IMR-90 (cell line): ENCODE measurements at regions not wholly inside any gene's neighbourhood (a gene's known extent, or its start where the extent isn't known, plus 50 kb on each side); places are given as distances from the start of the nearest gene placed in this dataset.

Experiments
- ATAC-seq: fragments of 200-7000 bp; cut with Tn5 transposase; 2 replicates; pipeline ENCODE4 v1.9.1; 2020; ENCODE audit warnings: low read depth, mild to moderate bottlenecking, moderate library complexity
- BruUV-seq: library from RNA; stranded (reverse); fragments of 400-500 nt; replicated peaks from 2 replicates; lab custom pipeline; 2021; lab: Mats Ljungman, UMichigan
- CTCF ChIA-PET: fragments of 300-600 bp; formaldehyde crosslinking; extraction: SDS; loops from one replicate; lab custom pipeline; 2021; ENCODE audit warnings: antibody characterized with exemption; lab: Yijun Ruan, JAX
- POLR2A ChIA-PET: fragments of 300-600 bp; sonication (Branson Sonifier 250); formaldehyde crosslinking; loops from one replicate; lab custom pipeline; 2022; ENCODE audit warnings: antibody characterized with exemption; ENCODE audit not compliant: unreplicated experiment; lab: Charles Lee
- DNase-seq: peaks from one replicate; pipeline ENCODE4 v3.0.0; 2013
- H2AFZ ChIP-seq: replicated peaks from 2 replicates; pipeline ENCODE3; 2013; ENCODE audit warnings: low read length, mild to moderate bottlenecking; ENCODE audit not compliant: poor library complexity
- H2AK5ac ChIP-seq: 2 replicates; pipeline ENCODE4 v1.6.1; 2013; ENCODE audit warnings: low read depth, low read length, inconsistent platforms
- H2AK9ac ChIP-seq: replicated peaks from 2 replicates; pipeline ENCODE3; 2013; ENCODE audit warnings: mild to moderate bottlenecking, low read depth, low read length, moderate library complexity; ENCODE audit not compliant: poor library complexity
- H2BK120ac ChIP-seq: 2 replicates; pipeline ENCODE4 v1.6.1; 2013; ENCODE audit warnings: low read depth, low read length, inconsistent platforms
- H2BK15ac ChIP-seq: 3 replicates; pipeline ENCODE4 v1.6.1; 2013; ENCODE audit warnings: low read depth, low read length, inconsistent platforms
- H2BK20ac ChIP-seq: 2 replicates; pipeline ENCODE4 v1.6.1; 2013; ENCODE audit warnings: low read depth, mild to moderate bottlenecking, inconsistent platforms, low read length, moderate library complexity
- H2BK5ac ChIP-seq: 2 replicates; pipeline ENCODE4 v1.6.1; 2013; ENCODE audit warnings: mild to moderate bottlenecking, low read depth, low read length, inconsistent platforms; ENCODE audit not compliant: poor library complexity, severe bottlenecking
- H3K14ac ChIP-seq: replicated peaks from 2 replicates; pipeline ENCODE4 v1.6.1; 2013; ENCODE audit warnings: low read depth, low read length, inconsistent platforms
- H3K18ac ChIP-seq: 2 replicates; pipeline ENCODE4 v1.6.1; 2013; ENCODE audit warnings: low read depth, low read length, control low read depth
- H3K23ac ChIP-seq: 2 replicates; pipeline ENCODE4 v1.6.1; 2013; ENCODE audit warnings: low read depth, low read length, inconsistent platforms
- H3K27ac ChIP-seq: 2 replicates; pipeline ENCODE4 v1.5.1; 2013; ENCODE audit warnings: mild to moderate bottlenecking, control low read depth, low read length; ENCODE audit not compliant: insufficient read depth
- H3K27me3 ChIP-seq: 2 replicates; pipeline ENCODE4 v1.6.1; 2013; ENCODE audit warnings: low read length; ENCODE audit not compliant: control insufficient read depth, insufficient read depth
- H3K36me3 ChIP-seq: 2 replicates; pipeline ENCODE4 v1.6.1; 2013; ENCODE audit warnings: low read length, mixed read lengths; ENCODE audit not compliant: control insufficient read depth, insufficient read depth
- H3K4ac ChIP-seq: 2 replicates; pipeline ENCODE4 v1.6.1; 2013; ENCODE audit warnings: low read depth, low read length, inconsistent platforms
- H3K4me1 ChIP-seq: 2 replicates; pipeline ENCODE4 v1.6.1; 2013; ENCODE audit warnings: low read length, mixed read lengths; ENCODE audit not compliant: control insufficient read depth, insufficient read depth
- H3K4me2 ChIP-seq: 2 replicates; pipeline ENCODE4 v1.6.1; 2013; ENCODE audit warnings: low read depth, mild to moderate bottlenecking, control low read depth, low read length, moderate library complexity
- H3K4me3 ChIP-seq: 2 replicates; pipeline ENCODE4 v1.5.1; 2013; ENCODE audit warnings: low read depth, mild to moderate bottlenecking, control low read depth, low read length, moderate library complexity; ENCODE audit not compliant: insufficient read depth
- H3K56ac ChIP-seq: 2 replicates; pipeline ENCODE4 v1.6.1; 2013; ENCODE audit warnings: low read length, inconsistent platforms; ENCODE audit not compliant: insufficient read depth; ENCODE audit errors: extremely low read depth
- H3K79me1 ChIP-seq, 2 experiments: 2 replicates each; pipeline ENCODE4 v1.6.1; 2013; ENCODE audit warnings: low read length in 2 of 2, inconsistent platforms in 1 of 2, low read depth in 1 of 2
- H3K9ac ChIP-seq: 2 replicates; pipeline ENCODE4 v1.6.1; 2013; ENCODE audit warnings: low read depth, low read length, control low read depth
- H3K9me1 ChIP-seq: 2 replicates; pipeline ENCODE4 v1.6.1; 2013; ENCODE audit warnings: low read length, inconsistent platforms; ENCODE audit not compliant: insufficient read depth
- H3K9me3 ChIP-seq: 2 replicates; pipeline ENCODE4 v1.6.1; 2013; ENCODE audit warnings: low read length; ENCODE audit not compliant: control insufficient read depth, insufficient read depth
- H4K20me1 ChIP-seq: 2 replicates; pipeline ENCODE4 v1.6.1; 2013; ENCODE audit warnings: low read length, inconsistent platforms; ENCODE audit not compliant: insufficient read depth
- H4K5ac ChIP-seq: 2 replicates; pipeline ENCODE4 v1.6.1; 2013; ENCODE audit warnings: mild to moderate bottlenecking, low read depth, low read length, control low read depth
- H4K8ac ChIP-seq, 2 experiments: 2 replicates each; pipeline ENCODE4 v1.6.1; 2013; ENCODE audit warnings: low read depth in 2 of 2, low read length in 2 of 2, control low read depth in 1 of 2, inconsistent platforms in 1 of 2
- H4K91ac ChIP-seq: 2 replicates; pipeline ENCODE4 v1.6.1; 2013; ENCODE audit warnings: low read depth, low read length, inconsistent platforms; ENCODE audit not compliant: insufficient read depth
- BHLHE40 ChIP-seq: fragments of 150-350 bp; IDR thresholded peaks from 2 replicates; pipeline ENCODE4 v1.6.1; 2016; ENCODE audit warnings: mild to moderate bottlenecking, low read depth, low read length
- CEBPB ChIP-seq: IDR thresholded peaks from 2 replicates; pipeline ENCODE4 v1.6.1; 2012; ENCODE audit warnings: low read depth, low read length, improper control_type of control experiment
- CHD1 ChIP-seq: IDR thresholded peaks from 2 replicates; pipeline ENCODE4 v1.6.1; 2012; ENCODE audit warnings: low read depth, low read length, improper control_type of control experiment
- FOS ChIP-seq: fragments of 150-350 bp; IDR thresholded peaks from 2 replicates; pipeline ENCODE4 v1.6.1; 2016; ENCODE audit warnings: low read depth, low read length
- MAFK ChIP-seq: IDR thresholded peaks from 2 replicates; pipeline ENCODE4 v1.6.1; 2012; ENCODE audit warnings: low read depth, low read length, improper control_type of control experiment
- MAZ ChIP-seq: IDR thresholded peaks from 2 replicates; pipeline ENCODE4 v1.6.1; 2012; ENCODE audit warnings: low read depth, mild to moderate bottlenecking, low read length, improper control_type of control experiment, moderate library complexity, borderline replicate concordance
- MXI1 ChIP-seq: IDR thresholded peaks from 2 replicates; pipeline ENCODE4 v1.6.1; 2012; ENCODE audit warnings: low read depth, mild to moderate bottlenecking, low read length, moderate library complexity, borderline replicate concordance
- NFE2L2 ChIP-seq: fragments of 150-350 bp; IDR thresholded peaks from 2 replicates; pipeline ENCODE4 v1.6.1; 2016; ENCODE audit warnings: low read depth, mild to moderate bottlenecking, low read length
- POLR2A ChIP-seq: IDR thresholded peaks from 2 replicates; pipeline ENCODE4 v1.6.1; 2012; ENCODE audit warnings: mild to moderate bottlenecking, low read depth, low read length
- RAD21 ChIP-seq: IDR thresholded peaks from 2 replicates; pipeline ENCODE4 v1.6.1; 2012; ENCODE audit warnings: low read length, improper control_type of control experiment
- RCOR1 ChIP-seq: IDR thresholded peaks from 2 replicates; pipeline ENCODE4 v1.6.1; 2012; ENCODE audit warnings: mild to moderate bottlenecking, low read length, improper control_type of control experiment; ENCODE audit not compliant: insufficient replicate concordance
- RFX5 ChIP-seq: IDR thresholded peaks from 2 replicates; pipeline ENCODE4 v1.8.0; 2012; ENCODE audit warnings: low read depth, mild to moderate bottlenecking, low read length, moderate library complexity
- SMC3 ChIP-seq: fragments of 150-350 bp; IDR thresholded peaks from 2 replicates; pipeline ENCODE4 v1.6.1; 2016; ENCODE audit warnings: low read depth, mild to moderate bottlenecking, antibody characterized with exemption, low read length, moderate library complexity
- WGBS, 2 experiments: methylation state at CpG; one replicate each; pipeline versions ENCODE4 v1.1.5 to v1.1.7; 2013; ENCODE audit warnings: missing lambda C conversion rate in 2 of 2; ENCODE audit not compliant: insufficient read length in 1 of 2; ENCODE audit errors: extremely low coverage in 2 of 2; 5-methylcytosine and 5-hydroxymethylcytosine counted together
- dilution Hi-C: fragments of 300-500 bp; cut with HindIII; formaldehyde crosslinking; loops from one replicate; pipeline ENCODE4 v1.14.3; 2018; ENCODE audit warnings: low sequenced_read_pairs; ENCODE audit not compliant: unreplicated experiment
- in situ Hi-C: fragments of 300-500 bp; cut with MboI; formaldehyde crosslinking; loops from 3 replicates; pipeline ENCODE4 v1.14.3; 2019; ENCODE audit warnings: low sequenced_read_pairs, inconsistent platforms, mixed read lengths
- intact Hi-C: fragments of 100-400 bp; cut with micrococcal nuclease; formaldehyde crosslinking; loops from 2 replicates; pipeline ENCODE4 v1.10.0; 2022
- TF ChIP-seq, protein P1 (sequence below): fragments of 150-350 bp; IDR thresholded peaks from 2 replicates; pipeline ENCODE4 v1.6.1; 2016; ENCODE audit warnings: low read depth, mild to moderate bottlenecking, low read length, moderate library complexity, borderline replicate concordance
- TF ChIP-seq, protein P2 (sequence below): conservative IDR thresholded peaks from 2 replicates; pipeline ENCODE4 v1.5.1; 2012; ENCODE audit warnings: mild to moderate bottlenecking, low read depth, low read length, improper control_type of control experiment
- TF ChIP-seq, protein P3 (sequence below): fragments of 150-350 bp; IDR thresholded peaks from 2 replicates; pipeline ENCODE4 v1.6.1; 2017; ENCODE audit warnings: mild to moderate bottlenecking, antibody characterized with exemption, low read length, low read depth

DNA sequence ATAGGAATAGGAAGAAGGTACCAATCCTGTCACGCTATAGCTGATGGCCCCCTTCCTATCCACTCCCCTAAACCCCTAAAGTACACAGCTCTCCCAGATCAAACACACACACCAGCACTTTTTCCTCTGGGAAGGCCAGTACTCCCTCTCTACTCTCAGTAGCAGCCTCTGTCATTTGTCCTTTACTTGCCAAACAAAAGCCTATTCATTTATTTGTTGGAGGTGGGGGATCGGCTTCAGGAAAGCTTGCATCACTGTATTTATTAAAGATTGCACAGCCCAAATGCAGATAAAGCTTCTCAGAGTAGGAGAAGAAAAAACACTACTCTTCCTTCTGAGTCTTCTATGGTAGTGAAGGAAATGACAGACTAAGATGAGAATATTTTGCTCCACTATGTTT is 429.7 kb upstream of the RASGRP1 start:
- peak overlapping the region; percentile 56; the same call in 1 of the 2 replicates for H3K23ac ChIP-seq
- H3K36me3 ChIP-seq = no peaks in the 10 kb centered on the region
- in situ Hi-C loops (no loop called here), dilution Hi-C loops (no loop called here), intact Hi-C loops (loop anchor here (2.0 kb wide), 1 partner anchor 100 kb away; no protein-coding TSS in a partner anchor)
- H3K4me1 ChIP-seq = peaks cover 28% of the 10 kb centered on the region
- peak overlapping the region; percentile 60 for H3K27ac ChIP-seq
- WGBS, 2 experiments = no CpG with 5 or more reads among the region's 2 CpGs
- DNase-seq (no peak), ATAC-seq (no peak; the same call in 1 of the 2 replicates)
- ChIA-PET CTCF (interaction anchor here (0.7 to 2.0 kb wide), 2 partner anchors 98 to 245 kb away, joined by 4 read pairs; no protein-coding TSS in a partner anchor), POLR2A (interaction anchor here (0.6 to 1.2 kb wide), 2 partner anchors 147 to 253 kb away, joined by 3 read pairs; no protein-coding TSS in a partner anchor)
- H4K8ac ChIP-seq = peak overlapping the region; percentile 88 to 90
- no peak overlapping the region for H2AFZ ChIP-seq
- H2BK20ac ChIP-seq = peak overlapping the region; percentile 98
- peak overlapping the region; percentile 8; the same call in 1 of the 2 replicates for H3K56ac ChIP-seq
- peak overlapping the region; percentile 41 for H3K14ac ChIP-seq
- no peaks in the 10 kb centered on the region for H4K20me1 ChIP-seq
- peak overlapping the region; percentile 94 for H4K91ac ChIP-seq
- no peak overlapping the region for H3K4me3 ChIP-seq
- H2AK9ac ChIP-seq = no peak overlapping the region
- peak overlapping the region; percentile 33 for H3K9ac ChIP-seq
- H2BK120ac ChIP-seq = peak overlapping the region; percentile 96
- H3K9me1 ChIP-seq = peaks cover 8% of the 10 kb centered on the region
- peak overlapping the region; percentile 94; the same call in 2 of the 3 replicates for H2BK15ac ChIP-seq
- H2AK5ac ChIP-seq = peak overlapping the region; percentile 63
- peak overlapping the region; percentile 31 for H4K5ac ChIP-seq
- no peaks in the 10 kb centered on the region for H3K9me3 ChIP-seq
- TF ChIP-seq MAFK (no peak), MXI1 (no peak), NFE2L2 (no peak), CEBPB (no peak), MAZ (no peak), RAD21 (no peak), RCOR1 (no peak), FOS (no peak), SMC3 (no peak), BHLHE40 (no peak), RFX5 (no peak), CHD1 (no peak), POLR2A (no peak)
- TF ChIP-seq, protein P1, sequence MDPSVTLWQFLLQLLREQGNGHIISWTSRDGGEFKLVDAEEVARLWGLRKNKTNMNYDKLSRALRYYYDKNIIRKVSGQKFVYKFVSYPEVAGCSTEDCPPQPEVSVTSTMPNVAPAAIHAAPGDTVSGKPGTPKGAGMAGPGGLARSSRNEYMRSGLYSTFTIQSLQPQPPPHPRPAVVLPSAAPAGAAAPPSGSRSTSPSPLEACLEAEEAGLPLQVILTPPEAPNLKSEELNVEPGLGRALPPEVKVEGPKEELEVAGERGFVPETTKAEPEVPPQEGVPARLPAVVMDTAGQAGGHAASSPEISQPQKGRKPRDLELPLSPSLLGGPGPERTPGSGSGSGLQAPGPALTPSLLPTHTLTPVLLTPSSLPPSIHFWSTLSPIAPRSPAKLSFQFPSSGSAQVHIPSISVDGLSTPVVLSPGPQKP = no peak
- TF ChIP-seq, protein P2, sequence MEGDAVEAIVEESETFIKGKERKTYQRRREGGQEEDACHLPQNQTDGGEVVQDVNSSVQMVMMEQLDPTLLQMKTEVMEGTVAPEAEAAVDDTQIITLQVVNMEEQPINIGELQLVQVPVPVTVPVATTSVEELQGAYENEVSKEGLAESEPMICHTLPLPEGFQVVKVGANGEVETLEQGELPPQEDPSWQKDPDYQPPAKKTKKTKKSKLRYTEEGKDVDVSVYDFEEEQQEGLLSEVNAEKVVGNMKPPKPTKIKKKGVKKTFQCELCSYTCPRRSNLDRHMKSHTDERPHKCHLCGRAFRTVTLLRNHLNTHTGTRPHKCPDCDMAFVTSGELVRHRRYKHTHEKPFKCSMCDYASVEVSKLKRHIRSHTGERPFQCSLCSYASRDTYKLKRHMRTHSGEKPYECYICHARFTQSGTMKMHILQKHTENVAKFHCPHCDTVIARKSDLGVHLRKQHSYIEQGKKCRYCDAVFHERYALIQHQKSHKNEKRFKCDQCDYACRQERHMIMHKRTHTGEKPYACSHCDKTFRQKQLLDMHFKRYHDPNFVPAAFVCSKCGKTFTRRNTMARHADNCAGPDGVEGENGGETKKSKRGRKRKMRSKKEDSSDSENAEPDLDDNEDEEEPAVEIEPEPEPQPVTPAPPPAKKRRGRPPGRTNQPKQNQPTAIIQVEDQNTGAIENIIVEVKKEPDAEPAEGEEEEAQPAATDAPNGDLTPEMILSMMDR = no peak
- TF ChIP-seq, protein P3, sequence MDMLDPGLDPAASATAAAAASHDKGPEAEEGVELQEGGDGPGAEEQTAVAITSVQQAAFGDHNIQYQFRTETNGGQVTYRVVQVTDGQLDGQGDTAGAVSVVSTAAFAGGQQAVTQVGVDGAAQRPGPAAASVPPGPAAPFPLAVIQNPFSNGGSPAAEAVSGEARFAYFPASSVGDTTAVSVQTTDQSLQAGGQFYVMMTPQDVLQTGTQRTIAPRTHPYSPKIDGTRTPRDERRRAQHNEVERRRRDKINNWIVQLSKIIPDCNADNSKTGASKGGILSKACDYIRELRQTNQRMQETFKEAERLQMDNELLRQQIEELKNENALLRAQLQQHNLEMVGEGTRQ = no peak
- H3K18ac ChIP-seq = peak overlapping the region; percentile 99
- no peak overlapping the region for H3K4me2 ChIP-seq
- H3K4ac ChIP-seq = peak overlapping the region; percentile 68
- H3K27me3 ChIP-seq = no peaks in the 10 kb centered on the region
- no peaks in the 10 kb centered on the region for H3K79me1 ChIP-seq
- no TSS peak for BruUV-seq
- peak overlapping the region; percentile 100 for H2BK5ac ChIP-seq
